SK-N-MC (cell line): ENCODE measurements at regions not wholly inside any gene's neighbourhood (a gene's known extent, or its start where the extent isn't known, plus 50 kb on each side); places are given as distances from the start of the nearest gene placed in this dataset.

ENCODE experiments used
- DNase-seq: peaks from one replicate; pipeline ENCODE4 v3.0.0-alpha.2; 2011; ENCODE audit warnings: low read depth, low spot score
- H3K27ac ChIP-seq: fragments of 200-600 bp; sonication (generic); 2 replicates; pipeline ENCODE4 v1.5.1; 2016; ENCODE audit warnings: mixed run types
- H3K36me3 ChIP-seq: fragments of 200-600 bp; sonication (generic); 2 replicates; pipeline ENCODE4 v1.6.1; 2017; ENCODE audit warnings: antibody characterized with exemption, low read length, mixed read lengths; ENCODE audit not compliant: insufficient read depth
- H3K4me3 ChIP-seq: fragments of 200-600 bp; sonication (generic); 2 replicates; pipeline ENCODE4 v1.5.1; 2016
- H3K9ac ChIP-seq: fragments of 200-600 bp; sonication (generic); 2 replicates; pipeline ENCODE4 v1.8.0; 2017; ENCODE audit warnings: mixed run types, mixed read lengths; ENCODE audit not compliant: insufficient read length
- H3K9me3 ChIP-seq: fragments of 200-600 bp; sonication (generic); 2 replicates; pipeline ENCODE4 v1.6.1; 2017; ENCODE audit warnings: low read depth, mild to moderate bottlenecking, antibody characterized with exemption, low read length, moderate library complexity, mixed read lengths
- EZH2 ChIP-seq: fragments of 200-600 bp; sonication (generic); IDR thresholded peaks from one replicate; pipeline ENCODE4 v1.6.1; 2017; ENCODE audit warnings: antibody characterized with exemption
- FOXP2 ChIP-seq: optimal IDR thresholded peaks from 2 replicates; pipeline ENCODE3; 2011; ENCODE audit warnings: mild to moderate bottlenecking, moderate library complexity; ENCODE audit not compliant: insufficient read depth; ENCODE audit errors: extremely low read length, control extremely low read depth
- POLR2AphosphoS5 ChIP-seq: IDR thresholded peaks from 2 replicates; pipeline ENCODE4 v1.6.1; 2012; ENCODE audit warnings: mild to moderate bottlenecking, low read depth, low read length, borderline replicate concordance

GRCh38 chr1:87508247-87508787 is 179.6 kb downstream of the LMO4 start:
- H3K36me3 ChIP-seq = no peaks in the 10 kb centered on the region
- no peak overlapping the region for H3K9ac ChIP-seq
- no peak overlapping the region for H3K27ac ChIP-seq
- TF ChIP-seq POLR2AphosphoS5 = no peak
- no peak for TF ChIP-seq FOXP2
- TF ChIP-seq EZH2 = no peak
- no peak for DNase-seq
- no peak overlapping the region for H3K4me3 ChIP-seq
- no peaks in the 10 kb centered on the region for H3K9me3 ChIP-seq

- Histone ChIP-seq H3K36me3 (no peaks in the 10 kb centered on the region), H3K4me3 (no peak overlapping the region), H3K27ac (no peak overlapping the region), H3K9me3 (no peaks in the 10 kb centered on the region), H3K9ac (no peak overlapping the region)
- DNase-seq = no peak
- TF ChIP-seq EZH2 (no peak), FOXP2 (no peak), POLR2AphosphoS5 (no peak)
These were observed 181.9 kb downstream of the LMO4 start for GRCh38 chr1:87510540-87510939.

GRCh38 chr1:87511449-87511848 is 182.8 kb downstream of the LMO4 start:
- no peak overlapping the region for H3K4me3 ChIP-seq
- no peak overlapping the region for H3K9ac ChIP-seq
- H3K9me3 ChIP-seq = no peaks in the 10 kb centered on the region
- TF ChIP-seq POLR2AphosphoS5 = no peak
- TF ChIP-seq EZH2 = no peak
- TF ChIP-seq FOXP2 = no peak
- no peak overlapping the region for H3K27ac ChIP-seq
- no peaks in the 10 kb centered on the region for H3K36me3 ChIP-seq
- no peak for DNase-seq

- TF ChIP-seq FOXP2 (no peak), EZH2 (no peak), POLR2AphosphoS5 (no peak)
- H3K36me3 ChIP-seq = no peaks in the 10 kb centered on the region
- no peaks in the 10 kb centered on the region for H3K9me3 ChIP-seq
- H3K4me3 ChIP-seq = no peak overlapping the region
- no peak overlapping the region for H3K9ac ChIP-seq
- no peak overlapping the region for H3K27ac ChIP-seq
- DNase-seq = no peak
These were observed 183.8 kb downstream of the LMO4 start for GRCh38 chr1:87512431-87512830.

GRCh38 chr1:87513255-87513654 is 184.6 kb downstream of the LMO4 start:
- no peak for DNase-seq
- no peaks in the 10 kb centered on the region for H3K9me3 ChIP-seq
- H3K27ac ChIP-seq = no peak overlapping the region
- H3K9ac ChIP-seq = no peak overlapping the region
- TF ChIP-seq POLR2AphosphoS5 = no peak
- no peaks in the 10 kb centered on the region for H3K36me3 ChIP-seq
- no peak overlapping the region for H3K4me3 ChIP-seq

- no peak overlapping the region for H3K9ac ChIP-seq
- H3K27ac ChIP-seq = no peak overlapping the region
- no peaks in the 10 kb centered on the region for H3K36me3 ChIP-seq
- no peak overlapping the region for H3K4me3 ChIP-seq
- TF ChIP-seq EZH2 (no peak), POLR2AphosphoS5 (no peak), FOXP2 (no peak)
- DNase-seq = no peak
- no peaks in the 10 kb centered on the region for H3K9me3 ChIP-seq
These were observed 185.4 kb downstream of the LMO4 start for GRCh38 chr1:87513966-87514660.

- TF ChIP-seq EZH2 (no peak), POLR2AphosphoS5 (no peak), FOXP2 (no peak)
- no peaks in the 10 kb centered on the region for H3K36me3 ChIP-seq
- no peak for DNase-seq
These were observed 187.1 kb downstream of the LMO4 start for GRCh38 chr1:87515781-87516180.

GRCh38 chr1:87518794-87519193 is 190.1 kb downstream of the LMO4 start:
- Histone ChIP-seq H3K36me3 (no peaks in the 10 kb centered on the region), H3K9ac (no peak overlapping the region), H3K9me3 (no peaks in the 10 kb centered on the region), H3K4me3 (no peak overlapping the region), H3K27ac (no peak overlapping the region)
- no peak for DNase-seq
- TF ChIP-seq FOXP2 (no peak), EZH2 (no peak), POLR2AphosphoS5 (no peak)

More at GRCh38 chr1:87515781-87516180, 187.1 kb downstream of the LMO4 start:
- Histone ChIP-seq H3K4me3 (no peak overlapping the region), H3K9ac (no peak overlapping the region), H3K9me3 (no peaks in the 10 kb centered on the region), H3K27ac (no peak overlapping the region)

GRCh38 chr1:87521452-87521851 is 192.8 kb downstream of the LMO4 start:
- no peak for TF ChIP-seq EZH2
- TF ChIP-seq POLR2AphosphoS5 = no peak
- no peak for TF ChIP-seq FOXP2
- DNase-seq = no peak
- no peak overlapping the region for H3K9ac ChIP-seq

More at GRCh38 chr1:87521452-87521851, 192.8 kb downstream of the LMO4 start:
- no peak overlapping the region for H3K27ac ChIP-seq
- no peak overlapping the region for H3K4me3 ChIP-seq
- no peaks in the 10 kb centered on the region for H3K9me3 ChIP-seq
- no peaks in the 10 kb centered on the region for H3K36me3 ChIP-seq
